SKM-1 (cell line): ENCODE measurements at regions not wholly inside any gene's neighbourhood (a gene's known extent, or its start where the extent isn't known, plus 50 kb on each side); places are given as distances from the start of the nearest gene placed in this dataset.
"Not testable (repeated sequence)": the region's sequence is repeated elsewhere in the genome, so short reads cannot be mapped to it uniquely, and the experiment has no call there.

ENCODE experiments used
- DNase-seq: peaks from one replicate; lab custom pipeline; 2025; ENCODE audit not compliant: unreplicated experiment; lab: John Stamatoyannopoulos, UW

DNA sequence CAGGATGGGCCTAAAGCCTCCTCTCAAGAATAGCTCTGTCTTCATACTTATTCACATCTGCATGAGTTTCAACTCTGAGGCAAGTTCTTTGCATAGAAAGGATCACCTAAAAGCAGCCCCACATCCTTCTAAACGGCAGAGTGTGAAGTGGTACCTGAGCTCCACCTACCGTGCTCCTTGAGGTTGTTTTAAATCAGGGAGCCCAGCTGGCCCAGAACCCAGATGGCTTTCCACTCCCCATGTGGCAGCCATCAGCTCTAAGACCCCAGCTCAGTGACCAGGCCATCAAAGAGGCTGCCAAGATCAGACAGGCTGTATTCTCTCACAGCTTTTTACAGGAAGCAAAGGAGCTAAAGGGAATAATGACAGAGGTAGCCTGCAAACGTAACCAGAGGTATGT, 299.3 kb downstream of the RASEF start:
- DNase-seq: no peak

DNA sequence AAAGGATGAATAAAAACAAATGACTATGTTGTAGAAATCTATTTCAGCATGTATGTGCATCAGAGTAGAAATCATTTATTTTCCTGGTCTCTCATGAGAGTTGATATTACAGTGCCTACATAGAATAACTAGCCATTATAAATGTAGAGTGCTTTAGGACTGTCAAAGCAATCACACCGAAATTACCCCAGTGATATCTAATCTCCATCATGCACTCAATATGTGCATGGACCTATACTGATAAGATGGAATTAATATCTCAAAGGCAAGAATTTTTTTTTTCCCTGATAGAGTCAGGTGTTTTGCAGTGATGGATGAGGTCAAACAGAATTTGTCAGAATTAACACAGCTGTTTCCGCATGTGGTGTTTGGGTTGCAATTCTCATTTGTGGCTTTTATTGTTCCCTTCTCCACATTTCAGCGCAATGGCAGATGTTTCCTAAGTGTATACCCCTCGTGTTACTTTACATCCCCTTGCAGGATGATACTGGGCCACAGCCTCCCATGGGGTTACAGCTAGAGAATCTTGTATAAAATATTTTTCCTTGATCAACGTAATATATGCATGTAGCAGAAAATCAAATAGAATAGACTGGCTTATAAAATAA, 298.8 kb downstream of the RASEF start:
- DNase-seq: no peak

GRCh38 chr9:82774707-82775231, 288.2 kb downstream of the RASEF start:
- DNase-seq: not testable (repeated sequence)

- no peak for DNase-seq
Observed at GRCh38 chr9:82776508-82776907, 286.4 kb downstream of the RASEF start.

- DNase-seq: no peak
Observed at GRCh38 chr9:82777366-82777765, 285.6 kb downstream of the RASEF start.

DNA sequence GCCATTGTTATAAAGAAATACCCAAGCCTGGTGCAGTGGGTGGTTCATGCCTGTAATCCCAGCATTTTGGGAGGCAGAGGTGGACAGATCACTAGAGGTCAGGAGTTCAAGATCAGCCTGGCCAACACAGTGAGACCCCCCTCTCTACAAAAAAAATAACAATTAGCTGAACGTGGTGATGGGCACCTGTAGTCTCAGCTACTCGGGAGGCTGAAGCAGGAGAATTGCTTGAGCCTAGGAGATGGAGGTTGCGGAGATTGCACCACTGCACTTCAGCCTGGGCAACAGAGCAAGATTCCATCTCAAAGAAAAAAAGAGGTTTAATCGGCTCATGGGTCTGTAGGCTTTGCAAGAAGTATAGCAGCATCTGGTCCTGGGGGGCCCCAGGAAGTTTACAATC, 284.0 kb downstream of the RASEF start:
- not testable (repeated sequence) for DNase-seq

DNA sequence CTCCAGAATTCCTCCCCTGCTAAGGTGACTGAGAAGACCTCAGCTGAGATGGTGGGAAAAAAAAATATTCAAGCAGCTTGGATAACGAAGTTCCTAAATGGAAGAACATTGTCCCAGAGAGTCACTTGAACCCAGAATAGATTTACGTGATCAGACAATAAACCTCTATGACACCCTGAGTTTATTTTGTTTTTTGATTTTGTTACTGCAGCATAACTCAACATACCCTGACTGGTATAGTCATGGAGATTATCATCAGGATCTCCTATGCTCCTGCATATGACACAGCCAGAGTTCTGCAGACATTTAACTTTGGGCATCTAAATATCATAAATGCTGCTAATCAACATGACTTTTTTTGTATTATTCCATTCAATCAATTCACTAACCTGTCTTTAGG, 282.9 kb downstream of the RASEF start:
- no peak for DNase-seq

DNA sequence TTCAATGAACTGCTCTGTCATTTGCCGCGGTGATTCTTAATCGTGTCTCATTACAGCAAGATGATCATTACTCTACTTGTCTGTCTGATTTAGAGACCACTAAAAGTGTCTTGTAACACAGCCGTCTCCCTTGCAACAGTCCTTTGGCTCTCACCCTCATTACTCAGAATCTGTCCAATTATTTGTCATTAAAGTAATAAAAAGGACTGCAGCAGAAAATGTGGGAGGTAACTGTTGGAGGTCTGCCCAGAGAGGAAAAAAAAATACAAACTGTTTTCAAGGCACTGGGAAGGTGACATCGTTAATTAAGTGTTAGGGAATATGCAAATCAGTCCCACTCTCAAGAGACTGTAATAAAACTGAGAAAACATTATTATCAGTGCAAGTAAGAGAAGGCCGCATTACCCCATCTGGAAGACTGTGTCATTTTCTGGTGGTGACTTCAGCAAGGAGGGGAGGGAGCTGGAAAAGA, 281.0 kb downstream of the RASEF start:
- no peak for DNase-seq

DNA sequence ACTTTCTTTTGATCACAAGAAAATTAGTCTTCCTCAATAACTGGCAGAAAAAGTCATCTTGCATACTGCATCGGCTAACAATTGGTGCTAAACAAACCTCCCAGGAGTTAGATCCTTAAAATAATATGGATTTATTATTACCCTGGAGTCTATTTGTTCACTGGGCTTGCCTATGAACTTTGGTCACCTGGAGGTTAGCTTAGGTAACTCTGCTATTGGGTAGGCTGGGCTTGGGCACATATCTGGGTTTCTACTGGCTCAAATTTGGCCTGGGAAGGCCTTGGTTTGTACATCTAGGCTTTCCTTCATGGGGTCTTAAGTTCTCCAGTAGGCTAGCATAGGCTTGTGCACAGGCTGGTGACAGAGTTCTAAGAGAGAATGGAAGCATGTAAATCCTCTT, 279.9 kb downstream of the RASEF start:
- DNase-seq: no peak

DNA sequence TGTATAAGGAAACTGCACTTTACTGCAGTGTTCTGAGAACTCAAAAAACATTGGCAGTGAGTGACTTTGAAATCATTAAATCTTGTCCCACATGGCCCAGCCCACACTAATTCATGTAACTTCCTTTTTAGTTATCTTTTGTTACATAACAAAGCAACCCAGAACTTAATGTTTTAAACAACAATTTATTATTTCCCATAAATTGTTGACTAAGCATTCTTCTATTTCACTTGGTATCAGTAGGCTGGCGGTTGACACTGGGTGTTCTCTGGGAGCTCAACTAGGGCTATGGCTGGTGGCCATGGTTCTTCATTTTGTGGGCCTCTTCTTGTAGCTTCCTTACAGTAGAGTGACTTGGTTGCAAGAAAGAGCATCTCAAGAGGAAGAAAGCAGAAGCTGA, 278.4 kb downstream of the RASEF start:
- DNase-seq: no peak

DNA sequence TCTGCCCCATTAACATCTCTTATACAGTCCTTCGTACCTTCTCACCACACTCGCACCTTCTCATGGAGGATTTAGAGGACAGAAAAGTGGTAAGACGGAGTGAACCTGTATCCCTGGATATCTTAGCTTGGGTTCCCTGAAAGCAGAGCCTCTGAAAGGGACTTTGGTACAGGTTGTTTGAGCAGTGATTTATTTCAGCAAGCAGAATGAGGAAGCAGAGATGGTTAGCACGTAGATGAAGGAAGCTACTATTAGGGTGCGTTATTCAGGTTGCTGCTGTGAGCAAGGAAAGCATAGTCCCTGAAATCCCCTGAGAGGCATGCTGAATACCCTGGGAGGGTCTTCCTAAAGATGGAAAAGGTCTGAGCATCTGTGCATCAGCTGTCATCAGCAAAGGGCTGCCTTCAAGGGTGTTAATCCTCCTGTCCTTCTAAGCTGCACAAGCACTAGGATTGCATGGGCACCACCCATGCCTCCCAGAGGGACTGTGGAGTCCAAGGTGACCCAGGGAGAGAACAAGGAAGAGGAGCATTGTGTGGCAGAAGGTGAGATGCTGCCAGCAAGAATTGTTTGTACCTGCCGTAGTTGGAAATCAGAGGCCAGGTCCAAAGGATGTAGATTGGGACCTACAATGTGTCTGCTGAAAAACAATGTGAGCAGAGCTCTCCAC, 273.7 kb downstream of the RASEF start:
- no peak for DNase-seq

DNA sequence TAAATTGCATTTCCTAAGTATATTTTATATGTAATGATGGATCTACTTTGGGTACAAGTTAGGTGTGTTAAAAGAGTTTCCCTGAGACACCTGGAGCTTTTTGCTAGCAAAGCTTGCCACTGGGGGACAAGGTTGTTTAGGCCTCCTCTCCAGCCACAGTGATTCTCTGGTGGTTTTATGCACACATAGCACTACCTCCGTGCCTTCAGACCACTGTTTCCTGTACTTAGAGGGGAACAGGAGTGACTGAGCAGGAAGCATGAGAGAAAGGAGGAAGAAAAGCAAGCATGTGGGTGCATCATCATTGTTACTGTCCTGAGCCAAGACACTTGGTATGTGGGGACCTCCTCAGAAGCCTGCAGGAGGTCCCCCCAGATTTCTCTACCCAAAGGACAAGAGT, 272.1 kb downstream of the RASEF start:
- peak; percentile 34 for DNase-seq

DNA sequence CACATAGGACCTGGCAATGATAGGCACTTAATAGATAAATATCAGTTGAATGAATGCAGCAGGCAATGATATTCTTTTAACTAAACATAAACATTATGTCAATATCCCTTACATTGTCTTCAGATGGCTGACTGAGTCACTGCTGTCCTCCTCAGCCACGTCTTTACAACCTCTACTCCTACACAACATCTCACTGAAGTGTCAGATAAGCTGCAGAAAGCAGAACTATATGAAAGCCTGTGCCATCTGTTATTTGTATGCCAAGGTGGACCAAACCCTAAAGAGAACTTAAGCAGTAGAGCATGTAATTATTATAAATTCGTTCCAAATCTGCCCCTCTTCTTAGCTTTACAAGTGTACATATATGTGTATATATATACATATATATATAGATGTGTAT, 271.2 kb downstream of the RASEF start:
- no peak for DNase-seq

GRCh38 chr9:82797534-82797933, 265.4 kb downstream of the RASEF start:
- no peak for DNase-seq

DNA sequence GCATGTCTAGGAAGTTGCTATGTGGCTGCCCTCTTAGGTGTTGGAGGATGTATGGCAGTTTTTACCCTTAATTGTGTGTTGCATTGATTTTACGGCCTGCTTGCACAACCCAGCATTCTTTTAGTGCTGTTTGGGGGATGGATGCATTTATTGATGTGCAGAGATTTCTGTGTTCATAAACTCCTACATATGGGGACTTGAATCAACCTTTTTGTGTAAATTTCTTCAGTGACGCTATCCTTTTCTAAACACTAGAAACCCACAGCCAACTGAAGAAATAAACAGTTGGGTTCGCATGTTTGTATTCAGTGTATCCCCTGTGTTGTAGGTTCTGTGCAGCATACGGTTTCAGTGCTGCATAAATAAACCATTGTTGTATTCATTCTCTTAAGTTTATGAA, 263.7 kb downstream of the RASEF start:
- DNase-seq: no peak

- no peak for DNase-seq
Observed at GRCh38 chr9:82805027-82805426, 257.9 kb downstream of the RASEF start.

DNA sequence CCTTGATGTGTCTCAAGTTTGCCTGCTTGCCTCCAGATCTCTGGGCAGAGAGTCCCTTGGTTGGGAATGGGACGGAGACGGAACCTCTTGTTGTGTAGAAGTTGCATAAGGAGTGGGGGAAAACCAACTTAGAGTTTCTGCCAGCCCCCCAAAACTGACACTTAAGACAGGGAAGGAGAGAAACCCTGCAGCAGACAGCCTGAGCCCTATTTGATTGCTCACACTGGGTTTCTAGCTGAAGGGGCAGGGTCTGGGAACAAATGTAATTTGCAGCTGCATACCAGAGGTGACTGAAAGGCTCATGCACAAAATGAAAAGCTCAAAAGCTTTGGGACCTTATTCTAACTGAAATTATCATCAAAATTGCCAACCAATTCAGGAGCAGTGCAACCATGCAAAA, 254.5 kb downstream of the RASEF start:
- DNase-seq: no peak

GRCh38 chr9:82810915-82811314, 252.0 kb downstream of the RASEF start:
- peak; percentile 3 for DNase-seq

DNA sequence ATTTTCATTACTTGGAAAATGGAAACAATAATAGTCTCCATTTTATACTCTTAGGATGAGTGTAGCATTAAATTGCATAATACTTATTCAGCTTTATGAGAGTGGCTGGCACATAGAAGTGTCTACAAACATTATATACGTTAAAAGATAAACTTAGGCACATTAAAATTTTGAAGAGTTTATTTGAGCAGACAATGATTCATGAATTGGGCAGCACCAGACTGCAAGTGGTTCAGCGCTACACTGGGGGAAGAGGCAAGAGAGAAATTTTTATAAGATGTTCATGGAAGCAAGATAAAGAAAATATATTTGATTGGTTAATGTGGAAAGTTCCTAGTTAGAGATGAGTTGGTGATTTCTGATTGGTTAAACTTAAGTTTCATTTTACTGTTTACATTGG, 243.7 kb downstream of the RASEF start:
- DNase-seq: no peak

DNA sequence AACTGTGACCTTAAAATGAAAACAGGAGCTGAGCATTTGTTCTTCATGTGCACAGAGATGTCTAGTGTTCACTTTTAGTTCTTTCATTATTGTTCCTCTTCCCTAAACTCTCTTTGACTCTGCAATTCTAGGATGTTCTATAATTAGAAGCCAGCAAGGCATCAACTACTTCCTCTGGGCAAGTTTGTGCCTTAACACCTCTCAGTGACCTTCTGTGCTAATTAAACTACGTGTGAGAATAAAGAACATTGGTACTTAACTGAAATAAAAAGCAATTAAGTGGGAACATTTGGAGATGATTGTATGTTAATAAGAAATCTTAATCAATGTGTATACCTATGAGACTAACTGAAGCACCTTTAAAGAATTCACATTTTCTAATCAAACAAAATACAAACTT, 242.8 kb downstream of the RASEF start:
- DNase-seq: peak; percentile 38

DNA sequence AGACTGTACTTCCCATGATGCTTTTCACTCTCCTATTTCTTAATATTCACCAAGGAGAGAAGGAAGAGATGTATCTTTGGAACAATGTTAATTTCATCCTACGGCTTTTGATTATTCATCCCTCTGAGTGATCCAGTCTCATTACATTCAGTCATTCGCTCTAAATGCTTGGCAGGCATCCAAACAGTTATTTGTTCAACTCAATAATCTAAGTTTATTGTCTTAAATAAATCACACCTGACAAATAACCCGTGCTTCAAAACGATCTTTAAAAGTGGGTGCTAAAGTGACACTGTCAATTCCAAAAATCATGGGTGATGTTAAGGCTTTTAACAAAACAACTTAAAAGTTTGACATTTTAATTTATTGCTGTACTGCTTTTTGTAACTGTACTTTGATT, 233.1 kb downstream of the RASEF start:
- DNase-seq: no peak

GRCh38 chr9:82865524-82865923, 197.4 kb downstream of the RASEF start:
- no peak for DNase-seq
